Bronchial epithelial cell (primary cell): ENCODE measurements at regions not wholly inside any gene's neighbourhood (a gene's known extent, or its start where the extent isn't known, plus 50 kb on each side); places are given as distances from the start of the nearest gene placed in this dataset.
"Not testable (repeated sequence)": the region's sequence is repeated elsewhere in the genome, so short reads cannot be mapped to it uniquely, and the experiment has no call there.

Experiments used
- DNase-seq: peaks from one replicate; pipeline ENCODE4 v3.0.0-alpha.2; 2010; ENCODE audit warnings: low read depth
- FAIRE-seq: peaks from 2 replicates; lab custom pipeline; 2011; peaks lifted over from hg19 to GRCh38; lab: Jason Lieb, UNC
- H3K27me3 ChIP-seq: 2 replicates; pipeline ENCODE4 v1.5.1; 2011; ENCODE audit warnings: low read length; ENCODE audit not compliant: control insufficient read depth, insufficient read depth
- H3K36me3 ChIP-seq: 2 replicates; pipeline ENCODE4 v1.5.1; 2011; ENCODE audit warnings: low read length; ENCODE audit not compliant: control insufficient read depth, insufficient read depth
- H3K4me3 ChIP-seq: 2 replicates; pipeline ENCODE4 v1.5.1; 2011; ENCODE audit warnings: mild to moderate bottlenecking, low read depth, low read length, control low read depth
- TF ChIP-seq, protein P1 (sequence below): IDR thresholded peaks from 2 replicates; pipeline ENCODE4 v1.5.1; 2011; ENCODE audit warnings: mild to moderate bottlenecking, moderate library complexity, low read length, control low read depth, inconsistent platforms; ENCODE audit not compliant: insufficient read depth, severe bottlenecking

DNA sequence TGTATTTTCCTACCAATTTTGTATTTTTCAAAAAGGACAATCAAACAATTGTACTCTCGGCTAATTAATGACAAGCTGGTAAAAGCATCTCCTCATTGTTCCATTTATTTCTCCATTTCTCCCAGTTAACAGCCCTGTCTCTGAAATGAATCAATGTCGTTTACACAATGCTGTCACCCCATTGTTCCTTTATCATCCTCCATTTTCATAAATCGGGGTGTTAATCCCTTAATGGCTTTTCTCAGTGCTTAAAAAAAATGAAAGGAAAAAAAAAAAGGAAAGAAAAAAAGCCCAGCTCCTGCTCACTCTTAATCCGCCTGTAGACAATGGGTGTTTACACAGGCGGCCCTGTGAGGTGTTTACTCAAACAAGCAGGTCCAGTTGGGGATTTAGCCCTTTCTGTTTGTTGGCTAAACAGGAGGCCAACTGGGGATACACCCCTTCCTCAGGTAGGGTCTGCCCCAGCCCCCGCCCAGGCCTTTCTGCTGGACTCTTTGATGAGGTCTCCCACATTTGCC, 86.8 kb upstream of the SALL1 start:
- TF ChIP-seq, protein P1, sequence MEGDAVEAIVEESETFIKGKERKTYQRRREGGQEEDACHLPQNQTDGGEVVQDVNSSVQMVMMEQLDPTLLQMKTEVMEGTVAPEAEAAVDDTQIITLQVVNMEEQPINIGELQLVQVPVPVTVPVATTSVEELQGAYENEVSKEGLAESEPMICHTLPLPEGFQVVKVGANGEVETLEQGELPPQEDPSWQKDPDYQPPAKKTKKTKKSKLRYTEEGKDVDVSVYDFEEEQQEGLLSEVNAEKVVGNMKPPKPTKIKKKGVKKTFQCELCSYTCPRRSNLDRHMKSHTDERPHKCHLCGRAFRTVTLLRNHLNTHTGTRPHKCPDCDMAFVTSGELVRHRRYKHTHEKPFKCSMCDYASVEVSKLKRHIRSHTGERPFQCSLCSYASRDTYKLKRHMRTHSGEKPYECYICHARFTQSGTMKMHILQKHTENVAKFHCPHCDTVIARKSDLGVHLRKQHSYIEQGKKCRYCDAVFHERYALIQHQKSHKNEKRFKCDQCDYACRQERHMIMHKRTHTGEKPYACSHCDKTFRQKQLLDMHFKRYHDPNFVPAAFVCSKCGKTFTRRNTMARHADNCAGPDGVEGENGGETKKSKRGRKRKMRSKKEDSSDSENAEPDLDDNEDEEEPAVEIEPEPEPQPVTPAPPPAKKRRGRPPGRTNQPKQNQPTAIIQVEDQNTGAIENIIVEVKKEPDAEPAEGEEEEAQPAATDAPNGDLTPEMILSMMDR = no peak
- Histone ChIP-seq H3K36me3 (no peaks in the 10 kb centered on the region), H3K4me3 (no peak overlapping the region), H3K27me3 (peaks cover 8% of the 10 kb centered on the region)
- FAIRE-seq = no peak
- no peak for DNase-seq

DNA sequence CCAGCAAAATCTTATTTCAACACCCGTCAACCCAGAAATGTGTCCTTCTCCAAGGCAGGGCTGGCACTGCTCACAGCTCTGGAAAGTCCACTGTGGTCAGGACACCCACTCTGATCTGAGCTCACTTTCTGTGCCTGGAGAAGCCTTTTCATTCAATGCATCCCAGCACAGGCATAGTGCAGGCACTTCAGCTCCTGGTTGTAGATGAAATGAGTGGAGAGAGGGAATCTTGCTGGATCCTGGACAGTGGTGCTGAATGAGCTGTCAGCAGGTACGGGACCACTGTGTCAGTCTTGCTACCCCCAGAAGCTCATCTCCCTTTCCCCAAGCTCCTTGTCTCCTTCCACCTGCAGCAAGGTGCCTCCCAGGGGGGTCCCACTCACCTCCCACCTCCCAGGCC, 86.1 kb upstream of the SALL1 start:
- Histone ChIP-seq H3K36me3 (no peaks in the 10 kb centered on the region), H3K27me3 (peaks cover 4% of the 10 kb centered on the region), H3K4me3 (no peak overlapping the region)
- no peak for DNase-seq
- FAIRE-seq = no peak
- TF ChIP-seq, protein P1 = no peak

DNA sequence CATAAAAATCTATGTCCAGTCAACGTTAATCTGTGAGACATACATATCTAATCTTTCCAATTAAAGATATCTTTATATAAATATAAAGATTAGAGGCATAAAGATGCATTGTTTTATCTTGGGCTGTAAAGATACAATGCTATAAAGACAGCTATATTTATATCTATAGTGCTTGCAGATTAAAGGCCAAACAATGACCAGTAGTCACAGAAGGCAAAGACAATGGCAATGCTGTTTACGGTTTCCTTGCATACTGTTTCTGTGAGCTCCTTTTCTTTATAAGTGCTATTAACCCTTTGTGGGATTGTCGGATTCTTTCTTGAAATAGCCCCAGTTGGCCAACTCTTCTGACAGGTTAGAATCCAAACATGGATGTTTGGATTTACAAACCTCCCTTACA, 85.5 kb upstream of the SALL1 start:
- FAIRE-seq = no peak
- TF ChIP-seq, protein P1 = no peak
- H3K36me3 ChIP-seq = no peaks in the 10 kb centered on the region
- peaks cover 4% of the 10 kb centered on the region for H3K27me3 ChIP-seq
- H3K4me3 ChIP-seq = no peak overlapping the region
- DNase-seq = no peak

DNA sequence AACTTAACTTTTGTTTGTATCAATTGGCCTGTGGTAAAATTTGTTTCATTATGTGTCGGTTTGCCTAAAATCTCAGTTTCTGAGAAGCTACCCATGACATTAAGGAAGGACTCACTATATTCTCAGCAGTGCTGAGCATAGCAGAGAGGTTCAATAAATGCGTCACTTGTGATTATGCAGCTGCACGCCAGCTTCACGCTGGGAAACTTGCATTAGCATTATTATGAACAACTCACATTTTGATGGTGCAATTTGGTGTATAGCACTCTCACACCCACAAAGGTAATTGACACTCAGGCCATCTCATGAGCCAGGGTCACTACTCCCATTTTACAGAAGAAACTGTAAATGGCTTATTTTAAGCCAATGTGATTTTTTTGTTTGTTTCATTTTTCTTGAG, 80.6 kb upstream of the SALL1 start:
- Histone ChIP-seq H3K27me3 (peaks cover 2% of the 10 kb centered on the region), H3K4me3 (no peak overlapping the region), H3K36me3 (no peaks in the 10 kb centered on the region)
- TF ChIP-seq, protein P1 = no peak
- FAIRE-seq = no peak
- no peak for DNase-seq

DNA sequence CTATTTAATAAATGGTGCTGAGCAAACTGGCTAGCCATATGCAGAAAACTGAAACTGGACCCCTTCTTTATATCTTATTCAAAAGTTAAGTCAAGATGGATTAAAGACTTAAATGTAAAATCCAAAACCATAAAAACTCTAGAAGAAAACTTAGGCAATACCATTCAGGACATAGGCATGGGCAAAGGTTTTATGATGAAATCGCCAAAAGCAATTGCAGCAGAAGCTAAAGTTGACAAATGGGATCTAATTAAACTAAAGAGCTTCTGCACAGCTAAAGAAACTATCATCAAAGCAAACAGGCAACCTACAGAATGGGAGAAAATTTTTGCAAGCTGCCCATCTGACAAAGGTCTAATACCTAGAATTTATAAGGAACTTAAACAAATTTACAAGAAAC, 79.0 kb upstream of the SALL1 start:
- not testable (repeated sequence) for H3K27me3 ChIP-seq, H3K36me3 ChIP-seq, H3K4me3 ChIP-seq, FAIRE-seq, DNase-seq

DNA sequence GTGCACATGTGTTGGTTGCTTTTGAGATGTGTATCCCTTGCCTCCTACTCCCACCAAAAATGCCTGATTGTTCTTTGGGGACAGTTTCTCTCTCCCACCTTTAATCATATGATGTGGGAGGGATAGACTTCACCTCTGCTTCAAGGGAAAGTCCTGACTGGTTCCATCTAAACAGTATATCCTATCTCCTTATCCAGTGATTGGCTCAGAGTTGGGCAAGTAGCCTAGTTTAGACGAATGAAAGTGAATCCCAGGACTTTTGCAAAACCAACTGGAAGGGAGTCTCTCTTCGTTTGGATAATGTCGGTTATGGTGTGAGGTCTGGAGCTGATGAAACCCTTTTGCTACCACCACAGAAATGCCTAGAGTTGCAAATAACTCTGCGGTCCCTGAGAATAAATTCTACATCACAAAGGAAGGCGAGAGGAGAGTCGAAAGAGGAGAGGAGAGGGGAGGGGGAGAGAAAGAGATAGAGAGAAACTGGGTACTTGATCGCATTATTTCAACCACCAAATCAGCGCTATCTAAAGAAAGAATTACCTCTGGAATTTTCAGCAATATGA, 77.1 kb upstream of the SALL1 start:
- Histone ChIP-seq H3K27me3 (no peaks in the 10 kb centered on the region), H3K36me3 (no peaks in the 10 kb centered on the region), H3K4me3 (no peak overlapping the region)
- TF ChIP-seq, protein P1 = no peak
- no peak for FAIRE-seq
- DNase-seq = no peak
